NCI-H510A (cell line): ENCODE measurements at regions not wholly inside any gene's neighbourhood (a gene's known extent, or its start where the extent isn't known, plus 50 kb on each side); places are given as distances from the start of the nearest gene placed in this dataset.
A peak's percentile ranks its signal among the peaks of the same experiment; 100 is the strongest.

ENCODE experiments used
- DNase-seq: peaks from one replicate; lab custom pipeline; 2025; lab: John Stamatoyannopoulos, UW

DNA sequence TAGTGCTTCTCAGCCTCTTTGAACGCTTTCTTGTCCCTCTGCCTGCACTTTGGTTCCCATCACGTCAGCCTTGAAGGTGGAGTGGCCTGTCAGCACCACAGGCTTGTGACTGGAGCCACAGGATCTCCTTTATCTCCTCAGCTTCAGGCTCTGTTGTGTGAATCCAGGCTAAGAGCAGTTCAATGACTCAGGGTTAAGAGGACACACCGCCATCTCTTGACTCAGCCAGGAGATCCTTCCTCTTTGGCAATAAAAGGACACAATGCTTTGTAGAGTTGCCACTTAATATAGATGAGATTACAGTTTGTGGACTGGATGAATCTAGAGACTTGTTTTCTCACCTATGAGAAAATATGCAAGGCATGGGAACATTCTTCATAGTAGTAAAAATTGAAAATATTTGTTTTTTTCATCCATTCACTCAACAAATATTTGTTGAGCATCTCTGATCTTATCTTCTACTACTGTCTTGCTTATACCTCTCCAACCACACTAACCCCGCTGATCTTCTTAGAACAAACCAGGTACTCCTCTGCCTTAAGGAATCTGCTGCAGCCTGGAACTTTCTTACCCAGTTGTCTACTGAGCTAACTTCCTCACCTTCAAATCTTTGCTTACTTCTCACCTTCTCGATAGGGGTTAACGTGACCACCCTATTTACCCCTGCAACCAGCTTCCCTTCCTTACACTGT is 62.3 kb downstream of the UCHL1 start:
- no peak for DNase-seq

DNA sequence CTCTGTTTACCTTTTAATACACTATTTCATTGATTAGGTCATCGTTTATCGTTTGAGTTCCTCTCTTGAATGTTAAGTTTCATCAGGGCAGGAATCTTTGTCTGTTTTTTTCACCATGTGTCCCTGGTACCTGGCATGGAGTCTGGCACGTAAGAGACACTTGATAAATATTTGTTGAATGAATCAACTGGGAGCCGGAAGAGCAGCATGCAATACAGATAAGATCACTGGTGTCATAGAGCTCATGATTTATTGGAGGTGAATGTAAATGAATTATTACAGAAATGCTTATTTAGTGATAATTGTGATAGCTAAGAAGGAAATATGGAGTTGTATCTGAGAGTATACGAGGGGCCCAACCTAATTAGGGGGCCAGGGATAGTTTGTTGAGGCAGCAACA is 62.8 kb downstream of the UCHL1 start:
- peak; percentile 49 for DNase-seq

- DNase-seq, result no peak
Measured at GRCh38 chr4:41320278-41320677, 63.5 kb downstream of the UCHL1 start.

DNA sequence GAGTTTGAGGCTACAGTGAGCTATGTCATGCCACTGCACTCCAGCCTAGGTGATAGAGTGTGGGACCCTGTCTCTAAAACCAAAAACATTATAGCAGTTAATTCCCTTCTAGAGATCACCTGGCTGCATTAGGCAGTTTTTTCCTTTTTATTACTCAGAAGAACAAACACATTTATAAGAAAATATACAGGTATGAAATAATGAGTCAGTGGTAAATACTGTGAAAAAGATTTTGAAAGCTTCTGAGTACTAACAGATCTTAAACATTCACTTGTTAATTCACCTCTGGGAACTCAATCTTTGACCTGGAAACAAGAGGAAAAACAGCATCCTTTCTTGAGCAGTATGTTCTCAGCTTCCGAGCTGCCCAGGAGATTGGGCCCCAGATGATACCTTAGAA is 64.1 kb downstream of the UCHL1 start:
- DNase-seq, result no peak

GRCh38 chr4:41321216-41321945 is 64.7 kb downstream of the UCHL1 start:
- DNase-seq, result no peak

GRCh38 chr4:41322617-41323016 is 65.9 kb downstream of the UCHL1 start:
- DNase-seq, result no peak

GRCh38 chr4:41323179-41323578 is 66.5 kb downstream of the UCHL1 start:
- DNase-seq, result no peak

GRCh38 chr4:41323706-41324105 is 67.0 kb downstream of the UCHL1 start:
- DNase-seq, result no peak

- no peak for DNase-seq
Measured at GRCh38 chr4:41324861-41325260, 68.1 kb downstream of the UCHL1 start.

- no peak for DNase-seq
Measured at GRCh38 chr4:41325901-41326300, 69.2 kb downstream of the UCHL1 start.

- DNase-seq, result no peak
Measured at GRCh38 chr4:41326776-41327175, 70.0 kb downstream of the UCHL1 start.

DNA sequence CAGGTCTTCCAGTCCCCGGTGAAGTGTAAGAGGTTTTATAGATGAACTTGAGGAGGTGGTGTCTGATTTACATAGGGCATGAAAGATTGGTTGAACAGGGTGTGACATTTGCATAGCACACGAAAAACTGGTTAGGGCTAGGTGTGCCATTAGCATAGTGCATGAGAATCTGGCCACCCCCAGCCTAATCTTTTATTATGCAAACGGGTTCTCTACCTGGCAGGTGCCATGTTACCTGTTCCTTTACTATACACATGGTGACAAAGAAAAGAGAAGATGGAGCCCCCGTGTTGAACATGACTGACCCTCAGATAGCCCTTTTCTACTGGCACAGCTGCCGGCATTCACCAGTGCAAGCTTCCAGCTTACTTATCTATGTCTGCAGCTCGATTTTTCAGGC is 71.0 kb downstream of the UCHL1 start:
- no peak for DNase-seq

- no peak for DNase-seq
Measured at GRCh38 chr4:41329361-41329760, 72.6 kb downstream of the UCHL1 start.

GRCh38 chr4:41331224-41331623 is 74.5 kb downstream of the UCHL1 start:
- no peak for DNase-seq

DNA sequence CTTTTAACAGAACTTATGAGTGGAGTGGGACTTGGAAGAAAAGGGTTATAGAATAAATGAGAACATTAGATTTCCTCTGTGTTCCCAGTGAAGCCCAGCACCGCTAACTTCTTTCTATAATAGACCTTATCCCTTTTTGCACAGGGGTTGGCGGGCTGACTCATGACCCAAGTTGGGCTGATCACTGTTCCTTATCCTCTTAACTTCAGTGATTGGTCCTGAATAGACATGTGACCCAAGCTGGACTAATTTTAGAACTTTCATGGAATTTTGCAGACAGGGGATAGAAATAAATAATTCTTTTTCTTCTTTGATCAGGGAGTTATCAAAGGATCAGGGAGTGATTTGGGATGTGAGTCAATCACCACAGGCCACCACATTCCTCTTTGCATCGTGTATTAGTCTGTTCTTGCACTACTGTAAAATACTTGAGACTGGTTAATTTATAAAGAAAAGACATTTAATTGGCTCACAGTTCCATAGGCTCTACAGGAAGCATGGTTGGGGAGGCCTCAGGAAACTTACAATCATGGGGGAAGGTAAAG is 75.9 kb downstream of the UCHL1 start:
- no peak for DNase-seq

- DNase-seq, result peak; percentile 33
Measured at GRCh38 chr4:41334182-41334581, 77.5 kb downstream of the UCHL1 start.

DNA sequence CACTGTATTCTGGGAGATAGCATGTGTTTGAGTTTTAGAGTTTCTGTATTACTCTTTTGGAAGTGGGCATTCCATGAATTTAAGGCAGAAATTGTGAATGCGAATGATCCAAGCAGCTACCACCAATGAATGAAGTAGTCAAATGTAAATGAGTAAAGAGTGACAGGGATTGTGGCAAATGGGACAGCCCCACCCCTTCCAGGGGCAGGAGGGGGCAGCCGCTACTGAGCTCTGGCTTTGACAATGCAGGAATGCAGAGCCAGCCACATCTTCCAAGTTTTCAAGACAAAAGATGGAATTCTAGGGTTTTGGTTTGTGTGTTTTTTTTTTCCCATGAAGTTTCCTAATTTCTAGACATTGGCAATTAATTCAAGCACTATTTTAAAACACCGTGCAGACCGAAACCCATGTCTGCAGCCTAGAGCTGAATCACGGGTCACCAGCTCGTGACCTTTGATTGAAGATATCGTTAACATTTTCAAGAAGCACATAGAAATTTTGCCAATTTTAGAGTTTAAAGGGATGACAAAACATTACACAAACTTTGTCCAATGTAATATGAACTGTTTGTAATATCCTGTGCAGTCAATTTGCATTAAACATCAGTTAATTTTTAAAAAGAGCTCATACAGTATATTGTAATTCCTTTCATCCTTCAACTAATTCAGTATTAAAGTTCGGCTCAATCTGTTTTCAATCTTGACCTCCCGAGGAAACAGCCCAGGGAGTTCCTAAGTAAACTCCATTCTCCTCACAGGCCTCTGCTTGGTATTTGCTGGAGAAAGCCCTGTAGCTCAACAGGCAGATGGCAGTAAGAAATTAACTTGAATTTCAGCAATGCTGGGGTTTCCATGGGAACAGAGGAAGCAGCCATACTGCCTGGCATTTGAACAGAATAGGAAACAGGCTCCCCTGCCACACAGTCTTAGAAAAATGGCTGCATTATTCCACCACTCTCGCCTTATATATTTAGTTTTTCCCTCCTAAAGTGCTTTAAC is 83.4 kb downstream of the UCHL1 start:
- DNase-seq, result no peak

DNA sequence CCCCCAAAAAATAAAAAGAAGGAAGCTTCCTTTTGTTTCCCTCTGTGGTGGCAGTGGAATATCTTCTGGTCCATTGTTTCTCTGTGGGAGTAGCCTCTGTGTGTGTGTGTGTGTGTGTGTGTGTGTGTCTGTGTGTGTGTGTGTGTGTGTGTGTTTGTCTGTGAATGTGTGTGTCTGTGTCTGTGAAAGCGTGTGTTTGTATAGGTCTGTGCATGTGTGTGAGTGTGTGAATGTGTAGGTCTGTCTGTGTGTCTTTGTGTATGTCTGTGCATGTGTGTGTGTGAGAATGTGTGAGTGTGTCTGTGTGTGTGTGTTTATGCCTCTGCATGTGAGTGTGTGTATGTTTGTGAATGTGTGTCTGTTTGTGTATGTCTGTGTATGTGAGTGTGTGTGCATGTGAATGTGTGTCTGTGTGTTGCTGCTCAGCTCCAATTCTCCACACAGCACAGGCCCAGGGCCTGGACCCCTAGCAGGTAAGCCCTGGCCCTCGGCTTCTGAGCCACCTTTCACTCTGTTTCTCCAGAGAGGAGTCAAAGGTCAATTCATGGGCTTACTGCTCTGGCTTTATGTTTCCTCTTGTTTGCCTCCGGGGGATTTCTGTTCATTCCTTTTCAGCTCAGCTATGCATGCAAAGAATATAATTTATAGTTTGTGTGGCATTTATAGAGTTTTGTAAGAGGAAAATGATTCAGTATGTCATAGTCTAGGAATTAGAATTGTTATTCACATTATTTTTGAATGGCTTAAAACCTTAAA is 89.8 kb downstream of the UCHL1 start:
- no peak for DNase-seq

- DNase-seq, result no peak
Measured at GRCh38 chr4:41349021-41349420, 92.3 kb downstream of the UCHL1 start.

DNA sequence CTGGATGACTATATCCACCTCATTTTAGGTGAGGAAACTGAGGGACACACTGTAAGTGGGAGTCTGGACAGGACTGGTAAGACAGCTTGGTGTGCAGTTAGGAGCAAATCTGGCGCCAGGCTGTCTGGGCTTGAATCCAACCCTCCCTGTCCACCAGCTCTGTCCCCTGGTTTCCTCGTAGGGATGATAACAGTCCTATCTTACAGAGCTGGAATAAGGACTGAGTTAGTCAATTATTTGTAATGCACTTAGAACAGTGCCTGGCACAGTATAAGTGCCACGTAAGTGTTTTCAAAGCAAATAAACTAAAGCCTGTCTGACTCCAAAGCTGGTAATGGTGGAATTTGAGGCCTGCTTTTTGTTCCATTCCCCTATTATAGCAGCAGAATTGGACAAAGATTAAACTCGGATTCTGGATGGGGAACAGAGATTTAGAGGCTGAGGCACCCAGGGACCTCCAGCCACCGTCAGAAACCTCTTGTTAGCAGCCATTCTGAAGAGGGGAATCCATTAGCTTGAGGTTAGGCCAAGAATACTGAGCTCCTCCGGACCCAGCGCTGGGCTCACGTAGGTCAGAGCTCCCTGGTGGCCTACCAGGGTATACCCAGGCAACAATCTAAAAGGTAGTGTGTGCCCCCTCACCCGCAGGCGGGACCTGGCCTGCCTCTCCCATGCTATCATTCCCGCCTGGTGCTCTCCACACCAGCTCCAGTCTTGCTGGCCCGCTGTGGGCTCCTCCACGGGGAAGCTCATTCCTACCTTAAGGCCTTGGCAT is 102.1 kb downstream of the UCHL1 start:
- DNase-seq, result peak; percentile 41

- no peak for DNase-seq
Measured at GRCh38 chr4:41359422-41359775, 102.7 kb downstream of the UCHL1 start.
